Fibroblast of villous mesenchyme (primary cell): ENCODE measurements at regions not wholly inside any gene's neighbourhood (a gene's known extent, or its start where the extent isn't known, plus 50 kb on each side); places are given as distances from the start of the nearest gene placed in this dataset.

Experiments used
- DNase-seq: peaks from one replicate; pipeline ENCODE4 v3.0.0-alpha.2; 2010; ENCODE audit warnings: low read depth
- H3K4me3 ChIP-seq: 2 replicates; pipeline ENCODE4 v1.5.1; 2011; ENCODE audit warnings: low read depth, mild to moderate bottlenecking, low read length
- TF ChIP-seq, protein P1 (sequence below): IDR thresholded peaks from 2 replicates; pipeline ENCODE4 v1.5.1; 2012; ENCODE audit warnings: low read depth, mild to moderate bottlenecking, low read length; ENCODE audit not compliant: insufficient read depth

DNA sequence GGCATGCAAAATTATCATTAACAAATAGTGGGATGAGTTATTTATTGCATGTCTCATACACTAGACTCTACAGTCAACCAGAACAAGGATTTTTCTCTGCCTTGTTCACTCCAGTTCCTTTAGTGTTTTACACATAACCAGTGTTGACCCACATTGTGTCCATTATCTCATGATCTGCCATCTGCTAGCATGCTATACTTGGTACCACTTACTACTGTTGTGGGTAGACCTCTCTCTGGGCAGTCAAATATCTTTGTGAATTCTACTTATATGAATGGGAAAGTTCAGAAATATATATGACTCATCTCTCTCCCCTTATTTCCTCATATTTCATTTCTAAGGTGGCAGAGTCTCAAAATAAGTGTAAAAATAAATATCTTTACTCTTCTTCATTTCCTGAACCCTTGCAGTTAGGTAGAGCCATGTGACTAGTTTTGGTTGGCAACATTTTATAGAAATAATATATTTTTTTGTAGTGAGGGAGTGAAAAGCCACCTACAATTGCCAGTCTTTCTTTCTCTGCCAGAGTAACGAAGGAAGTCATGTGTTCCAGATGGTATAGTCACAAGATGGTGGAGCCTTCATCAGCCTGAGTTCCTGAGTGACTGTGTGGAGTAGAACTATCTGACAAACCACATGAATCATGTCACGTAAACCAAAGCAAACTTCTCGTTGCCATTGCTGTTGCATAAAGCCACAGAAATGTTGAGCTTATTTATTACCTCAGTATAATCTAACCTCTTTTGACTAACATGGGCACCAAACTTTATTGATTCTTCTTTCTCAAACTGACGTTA, 704.0 kb downstream of the RNF144A start:
- DNase-seq: no peak
- H3K4me3 ChIP-seq: no peak overlapping the region
- TF ChIP-seq, protein P1, sequence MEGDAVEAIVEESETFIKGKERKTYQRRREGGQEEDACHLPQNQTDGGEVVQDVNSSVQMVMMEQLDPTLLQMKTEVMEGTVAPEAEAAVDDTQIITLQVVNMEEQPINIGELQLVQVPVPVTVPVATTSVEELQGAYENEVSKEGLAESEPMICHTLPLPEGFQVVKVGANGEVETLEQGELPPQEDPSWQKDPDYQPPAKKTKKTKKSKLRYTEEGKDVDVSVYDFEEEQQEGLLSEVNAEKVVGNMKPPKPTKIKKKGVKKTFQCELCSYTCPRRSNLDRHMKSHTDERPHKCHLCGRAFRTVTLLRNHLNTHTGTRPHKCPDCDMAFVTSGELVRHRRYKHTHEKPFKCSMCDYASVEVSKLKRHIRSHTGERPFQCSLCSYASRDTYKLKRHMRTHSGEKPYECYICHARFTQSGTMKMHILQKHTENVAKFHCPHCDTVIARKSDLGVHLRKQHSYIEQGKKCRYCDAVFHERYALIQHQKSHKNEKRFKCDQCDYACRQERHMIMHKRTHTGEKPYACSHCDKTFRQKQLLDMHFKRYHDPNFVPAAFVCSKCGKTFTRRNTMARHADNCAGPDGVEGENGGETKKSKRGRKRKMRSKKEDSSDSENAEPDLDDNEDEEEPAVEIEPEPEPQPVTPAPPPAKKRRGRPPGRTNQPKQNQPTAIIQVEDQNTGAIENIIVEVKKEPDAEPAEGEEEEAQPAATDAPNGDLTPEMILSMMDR: no peak

DNA sequence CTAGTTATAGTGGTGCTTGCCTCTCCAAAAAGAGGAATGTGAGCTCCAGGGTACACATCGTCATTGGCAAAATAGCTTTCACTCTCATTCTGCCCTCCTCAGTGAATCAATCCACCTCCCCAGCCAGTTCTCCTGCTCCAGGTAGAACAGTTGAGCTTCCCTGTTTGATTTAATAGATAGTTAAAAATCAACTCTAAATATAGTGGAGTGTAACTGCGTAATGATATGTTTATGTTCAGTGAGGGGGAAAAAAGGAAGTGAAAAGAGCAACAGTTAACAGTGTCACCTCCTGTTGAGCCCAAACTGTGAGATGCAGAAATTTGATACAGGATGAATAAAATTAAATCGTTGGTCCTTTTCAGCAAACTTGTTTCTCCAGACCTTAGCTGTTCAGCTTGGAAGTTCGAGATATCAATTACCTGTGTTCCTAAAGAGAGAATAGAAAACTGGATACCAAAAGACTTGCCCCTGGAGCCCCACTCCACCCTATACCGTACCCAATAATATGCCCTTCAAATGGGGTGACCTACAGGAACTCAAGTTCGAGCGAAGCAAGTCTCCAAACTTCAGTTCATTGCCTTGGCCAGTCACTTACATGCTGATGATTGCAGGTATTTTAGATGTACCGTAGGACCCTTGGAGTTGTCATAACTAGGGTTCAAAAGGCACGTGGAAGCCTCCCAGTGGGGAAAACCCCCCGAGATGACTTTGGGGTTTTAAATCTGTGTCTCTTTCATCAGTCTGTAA, 708.4 kb downstream of the RNF144A start:
- DNase-seq: no peak

DNA sequence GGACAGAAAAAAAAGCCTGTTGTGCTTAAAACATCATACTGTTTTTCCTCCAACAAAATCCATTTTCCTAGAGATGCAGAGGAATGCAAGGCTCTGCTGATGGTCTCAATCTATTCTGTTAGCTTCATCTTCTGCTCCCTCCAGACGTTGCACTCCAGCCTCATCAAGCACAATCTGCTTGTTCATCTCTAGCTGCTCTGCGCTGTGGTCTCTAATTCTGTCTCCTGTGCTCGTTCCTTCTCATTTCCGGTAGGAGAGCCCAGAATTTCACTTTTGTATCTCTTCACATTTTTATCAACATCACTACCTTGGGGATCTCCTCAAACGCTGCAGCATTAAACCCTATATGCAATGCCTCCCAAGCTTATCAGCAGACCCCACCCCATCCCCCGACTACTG, 708.9 kb downstream of the RNF144A start:
- TF ChIP-seq, protein P1: no peak
- no peak for DNase-seq

More for the DNA sequence above, 708.4 kb downstream of the RNF144A start:
- TF ChIP-seq, protein P1: no peak
- no peak overlapping the region for H3K4me3 ChIP-seq

DNA sequence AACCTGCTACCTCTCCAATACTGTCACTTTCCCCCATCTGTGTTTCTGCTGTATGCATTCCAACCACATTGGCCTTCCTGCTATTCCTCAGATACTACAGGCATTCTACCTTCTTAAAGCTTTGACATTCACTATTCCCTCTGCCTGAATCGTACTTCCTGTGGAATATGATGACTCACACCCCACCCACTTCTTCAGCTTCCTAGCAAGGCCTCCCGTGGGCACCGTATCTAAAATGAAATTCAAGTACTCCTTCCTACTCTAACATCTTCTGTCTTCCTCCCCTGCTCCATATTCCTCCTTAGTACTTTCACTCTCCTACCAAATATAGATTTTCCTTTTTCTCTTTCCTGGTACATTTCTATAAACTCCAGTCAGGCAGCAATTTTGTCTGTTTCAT, 710.4 kb downstream of the RNF144A start:
- DNase-seq: no peak
- TF ChIP-seq, protein P1: no peak
- H3K4me3 ChIP-seq: no peak overlapping the region

More for the DNA sequence above, 708.9 kb downstream of the RNF144A start:
- H3K4me3 ChIP-seq: no peak overlapping the region

DNA sequence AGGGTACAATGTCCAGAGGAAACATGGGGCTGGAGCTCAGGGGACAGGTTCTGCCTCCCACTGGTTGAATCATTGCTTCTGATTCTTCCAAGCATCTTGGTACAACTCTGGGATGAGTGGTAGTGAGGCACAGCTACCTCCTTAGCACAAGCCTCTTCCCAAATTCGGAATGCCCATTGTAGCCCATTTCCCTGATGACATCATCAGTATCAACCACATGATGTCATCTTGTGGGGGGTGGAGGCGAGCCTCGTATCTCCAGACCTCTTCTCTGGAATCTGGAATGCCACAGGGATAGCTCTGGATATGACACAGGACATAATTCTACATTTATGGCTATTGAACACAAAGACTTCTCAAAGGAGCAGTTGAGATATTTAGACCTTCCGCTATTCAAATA, 715.2 kb downstream of the RNF144A start:
- no peak overlapping the region for H3K4me3 ChIP-seq
- DNase-seq: no peak
- TF ChIP-seq, protein P1: no peak

DNA sequence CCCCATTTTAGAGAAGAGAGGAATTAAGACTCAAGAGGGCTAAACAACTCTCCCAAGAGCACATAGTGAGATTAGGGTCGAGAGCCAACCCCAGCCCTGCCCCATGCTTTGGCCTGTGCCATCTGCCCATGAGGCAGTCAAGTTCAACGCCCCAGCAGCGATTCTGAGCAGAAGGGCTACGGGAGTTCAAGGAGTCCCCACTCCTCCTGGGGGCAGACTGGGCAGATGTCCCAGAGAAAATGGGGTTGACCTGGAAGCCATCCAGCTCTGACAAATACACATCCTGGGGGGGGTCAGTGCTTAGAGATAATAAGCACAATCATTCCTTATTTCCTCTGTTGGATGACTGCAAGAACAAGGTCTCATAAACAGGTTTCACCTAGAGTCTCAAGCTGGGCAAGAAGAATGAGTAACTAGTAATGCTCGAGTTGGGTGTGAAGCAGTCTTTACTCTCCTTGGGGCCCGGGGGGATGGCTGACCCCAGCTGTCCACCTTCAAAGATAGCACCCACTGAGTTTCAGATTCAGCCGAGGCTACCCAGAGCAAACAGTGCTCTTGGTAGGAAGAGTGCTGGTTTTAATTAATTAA, 716.4 kb downstream of the RNF144A start:
- DNase-seq: no peak
- TF ChIP-seq, protein P1: no peak
- H3K4me3 ChIP-seq: no peak overlapping the region
